Large intestine (tissue), 3 donors: ENCODE measurements at regions not wholly inside any gene's neighbourhood (a gene's known extent, or its start where the extent isn't known, plus 50 kb on each side); places are given as distances from the start of the nearest gene placed in this dataset.
"Not testable (repeated sequence)": the region's sequence is repeated elsewhere in the genome, so short reads cannot be mapped to it uniquely, and the experiment has no call there.

Experiments used
- DNase-seq, 2 donors: peaks; one replicate each; pipeline versions ENCODE4 v3.0.0 to v3.0.0-alpha.2; 2013
- H3K27ac ChIP-seq: one replicate; pipeline ENCODE4 v1.5.1; 2013; ENCODE audit warnings: low read length
- H3K27me3 ChIP-seq: 2 replicates; pipeline ENCODE4 v1.6.1; 2013; ENCODE audit warnings: low read length; ENCODE audit not compliant: control insufficient read depth, insufficient read depth
- H3K36me3 ChIP-seq: 2 replicates; pipeline ENCODE4 v1.6.1; 2013; ENCODE audit warnings: low read length; ENCODE audit not compliant: control insufficient read depth, insufficient read depth
- H3K4me1 ChIP-seq: one replicate; pipeline ENCODE4 v1.6.1; 2013; ENCODE audit warnings: low read length; ENCODE audit not compliant: control insufficient read depth, insufficient read depth
- H3K4me3 ChIP-seq: one replicate; pipeline ENCODE4 v1.5.1; 2013; ENCODE audit warnings: low read length
- H3K9me3 ChIP-seq: one replicate; pipeline ENCODE4 v1.6.1; 2013; ENCODE audit warnings: mild to moderate bottlenecking, low read depth, low read length, moderate library complexity; ENCODE audit not compliant: control insufficient read depth
- WGBS: methylation state at CpG from one replicate; pipeline ENCODE4 v1.1.5; 2013; ENCODE audit warnings: low lambda C conversion rate; ENCODE audit not compliant: insufficient coverage; 5-methylcytosine and 5-hydroxymethylcytosine counted together

GRCh38 chr22:15832235-15832634, 142.4 kb downstream of the POTEH start:
- DNase-seq, H3K9me3 ChIP-seq, H3K4me1 ChIP-seq, H3K27ac ChIP-seq, H3K27me3 ChIP-seq, H3K36me3 ChIP-seq, H3K4me3 ChIP-seq: not testable (repeated sequence)
- no CpG with 5 or more reads among the region's 2 CpGs for WGBS

DNA sequence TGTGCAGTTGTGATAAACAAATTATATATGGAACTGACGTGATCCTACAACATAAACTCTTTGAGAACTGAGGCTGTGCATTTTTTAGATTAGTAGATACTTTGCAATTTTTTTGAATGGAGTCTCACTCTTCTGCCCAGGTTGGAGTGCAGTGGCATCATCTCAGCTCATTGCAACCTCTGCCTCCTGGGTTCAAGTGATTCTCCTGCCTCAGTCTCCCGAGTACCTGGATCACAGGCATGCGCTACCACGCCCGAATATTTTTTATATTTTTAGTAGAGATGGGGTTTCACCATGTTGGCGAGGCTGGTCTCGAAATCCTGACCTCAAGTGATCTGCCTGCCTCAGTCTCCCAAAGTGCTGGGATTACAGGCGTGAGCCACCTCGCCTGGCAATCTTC, 145.9 kb downstream of the POTEH start:
- not testable (repeated sequence) for H3K4me1 ChIP-seq, DNase-seq, H3K27me3 ChIP-seq, H3K4me3 ChIP-seq, H3K27ac ChIP-seq, H3K9me3 ChIP-seq, H3K36me3 ChIP-seq
- WGBS = no CpG with 5 or more reads among the region's 9 CpGs

DNA sequence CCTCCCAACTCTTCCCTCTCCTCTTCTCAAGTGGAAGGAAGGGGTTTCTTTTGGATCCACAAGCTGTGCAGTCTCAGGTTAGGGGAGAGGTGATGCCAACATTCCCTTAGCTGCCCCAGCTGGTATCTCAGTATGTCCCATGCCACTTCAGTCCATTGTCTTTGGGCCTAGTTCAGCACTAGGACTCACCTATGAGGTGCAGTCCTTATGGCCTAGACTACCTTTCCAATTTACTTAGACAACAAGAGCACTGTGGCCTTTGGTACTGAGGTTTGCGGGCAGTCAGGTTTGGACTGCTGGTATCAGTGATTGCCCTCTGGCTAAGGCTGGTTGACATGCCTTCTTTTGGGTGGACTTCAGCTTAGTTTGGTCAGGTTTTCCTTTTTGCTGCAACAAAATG, 159.9 kb downstream of the POTEH start:
- not testable (repeated sequence) for H3K27me3 ChIP-seq, H3K9me3 ChIP-seq, H3K27ac ChIP-seq, DNase-seq, H3K4me1 ChIP-seq, H3K36me3 ChIP-seq, H3K4me3 ChIP-seq
- no CpG with 5 or more reads among the region's 1 CpG for WGBS

- no CpG with 5 or more reads among the region's 23 CpGs for WGBS
- DNase-seq, H3K4me3 ChIP-seq: not testable (repeated sequence)
These were observed 164.0 kb downstream of the POTEH start for GRCh38 chr22:15853716-15854373.

GRCh38 chr22:15854421-15854820, 164.6 kb downstream of the POTEH start:
- DNase-seq, H3K36me3 ChIP-seq, H3K9me3 ChIP-seq, H3K27ac ChIP-seq, H3K4me1 ChIP-seq, H3K4me3 ChIP-seq, H3K27me3 ChIP-seq: not testable (repeated sequence)
- no CpG with 5 or more reads among the region's 17 CpGs for whole genome bisulfite sequencing

More at GRCh38 chr22:15853716-15854373, 164.0 kb downstream of the POTEH start:
- not testable (repeated sequence) for H3K27me3 ChIP-seq, H3K27ac ChIP-seq, H3K36me3 ChIP-seq, H3K4me1 ChIP-seq, H3K9me3 ChIP-seq

DNA sequence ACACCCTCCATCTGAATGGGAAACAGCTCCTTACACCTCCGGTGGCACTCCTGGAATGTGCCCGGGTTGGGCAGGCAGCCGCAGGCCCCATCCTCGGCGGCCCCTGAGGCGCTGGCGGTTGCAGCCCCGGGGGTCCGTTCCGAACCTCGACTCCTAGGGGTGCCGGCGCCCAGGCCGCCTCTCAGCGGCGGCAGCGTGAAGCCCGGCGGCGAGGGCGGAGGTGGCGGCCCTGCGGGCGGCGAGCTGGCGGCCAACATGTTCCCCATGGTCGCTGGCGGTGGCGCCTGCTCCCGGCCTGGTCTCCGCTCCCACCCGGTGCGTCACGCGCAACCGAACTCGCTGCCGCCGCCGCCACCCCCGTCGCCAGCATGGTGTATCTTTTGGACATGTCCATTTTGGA, 165.2 kb downstream of the POTEH start:
- no CpG with 5 or more reads among the region's 42 CpGs for WGBS
- not testable (repeated sequence) for H3K36me3 ChIP-seq, H3K4me1 ChIP-seq, H3K27ac ChIP-seq, H3K27me3 ChIP-seq, H3K9me3 ChIP-seq, H3K4me3 ChIP-seq, DNase-seq

- H3K9me3 ChIP-seq, H3K27ac ChIP-seq, H3K27me3 ChIP-seq, H3K4me1 ChIP-seq, DNase-seq, H3K4me3 ChIP-seq, H3K36me3 ChIP-seq: not testable (repeated sequence)
- WGBS = no CpG with 5 or more reads among the region's 11 CpGs
These were observed 191.1 kb downstream of the POTEH start for GRCh38 chr22:15880926-15881325.

- not testable (repeated sequence) for H3K4me1 ChIP-seq, H3K4me3 ChIP-seq, H3K27me3 ChIP-seq, H3K27ac ChIP-seq, H3K9me3 ChIP-seq, DNase-seq, H3K36me3 ChIP-seq
- no CpG with 5 or more reads among the region's 2 CpGs for whole genome bisulfite sequencing
These were observed 214.5 kb downstream of the POTEH start for GRCh38 chr22:15904326-15904725.

DNA sequence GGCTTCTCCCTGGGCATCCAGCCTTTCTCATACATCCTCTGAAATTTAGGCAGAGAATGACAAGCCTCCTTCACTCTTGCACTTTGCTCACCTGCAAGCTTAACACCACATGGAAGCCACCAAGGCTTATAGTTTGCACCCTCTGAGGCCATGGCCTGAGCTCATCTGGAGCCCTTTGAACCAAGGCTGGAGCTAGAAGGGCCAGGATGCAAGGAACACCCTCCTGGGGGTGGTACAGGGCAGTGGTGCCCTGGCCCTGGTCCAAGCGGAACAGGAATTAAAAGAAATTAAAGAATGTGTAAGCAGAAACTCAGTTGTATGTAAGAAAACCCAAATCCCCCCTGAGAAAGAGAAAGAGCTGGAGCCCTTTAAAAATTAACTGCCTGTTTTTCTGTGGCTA, 221.9 kb downstream of the POTEH start:
- WGBS = no CpG with 5 or more reads among the region's 1 CpG
- not testable (repeated sequence) for H3K9me3 ChIP-seq, H3K36me3 ChIP-seq, H3K27ac ChIP-seq, DNase-seq, H3K27me3 ChIP-seq, H3K4me1 ChIP-seq, H3K4me3 ChIP-seq

- H3K4me3 ChIP-seq, DNase-seq, H3K9me3 ChIP-seq, H3K36me3 ChIP-seq, H3K27ac ChIP-seq, H3K27me3 ChIP-seq, H3K4me1 ChIP-seq: not testable (repeated sequence)
- WGBS = no CpG with 5 or more reads among the region's 2 CpGs
These were observed 229.3 kb downstream of the POTEH start for GRCh38 chr22:15919120-15919519.

GRCh38 chr22:15920941-15921340, 231.1 kb downstream of the POTEH start:
- not testable (repeated sequence) for DNase-seq, H3K27me3 ChIP-seq, H3K9me3 ChIP-seq, H3K4me1 ChIP-seq, H3K4me3 ChIP-seq, H3K27ac ChIP-seq, H3K36me3 ChIP-seq
- WGBS = no CpG with 5 or more reads among the region's 4 CpGs
